ENCODE measurements at regions not wholly inside any gene's neighbourhood (a gene's known extent, or its start where the extent isn't known, plus 50 kb on each side); places are given as distances from the start of the nearest gene placed in this dataset.

GRCh38 chr13:65937251-65937650 is 1292.9 kb downstream of the PCDH9 start:
- TF ChIP-seq EZH2phosphoT487 (IDR thresholded peaks at IDR 0.05; ENCODE audit: low read length) (no peak), EZH2 (optimal IDR thresholded peaks at IDR 0.05; ENCODE audit: low read depth, low read length) (no peak)
- TF ChIP-seq, protein P1, sequence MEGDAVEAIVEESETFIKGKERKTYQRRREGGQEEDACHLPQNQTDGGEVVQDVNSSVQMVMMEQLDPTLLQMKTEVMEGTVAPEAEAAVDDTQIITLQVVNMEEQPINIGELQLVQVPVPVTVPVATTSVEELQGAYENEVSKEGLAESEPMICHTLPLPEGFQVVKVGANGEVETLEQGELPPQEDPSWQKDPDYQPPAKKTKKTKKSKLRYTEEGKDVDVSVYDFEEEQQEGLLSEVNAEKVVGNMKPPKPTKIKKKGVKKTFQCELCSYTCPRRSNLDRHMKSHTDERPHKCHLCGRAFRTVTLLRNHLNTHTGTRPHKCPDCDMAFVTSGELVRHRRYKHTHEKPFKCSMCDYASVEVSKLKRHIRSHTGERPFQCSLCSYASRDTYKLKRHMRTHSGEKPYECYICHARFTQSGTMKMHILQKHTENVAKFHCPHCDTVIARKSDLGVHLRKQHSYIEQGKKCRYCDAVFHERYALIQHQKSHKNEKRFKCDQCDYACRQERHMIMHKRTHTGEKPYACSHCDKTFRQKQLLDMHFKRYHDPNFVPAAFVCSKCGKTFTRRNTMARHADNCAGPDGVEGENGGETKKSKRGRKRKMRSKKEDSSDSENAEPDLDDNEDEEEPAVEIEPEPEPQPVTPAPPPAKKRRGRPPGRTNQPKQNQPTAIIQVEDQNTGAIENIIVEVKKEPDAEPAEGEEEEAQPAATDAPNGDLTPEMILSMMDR (IDR thresholded peaks at IDR 0.05; ENCODE audit: low read length): no peak

Data from MM.1S (cell line).